ENCODE measurements at regions not wholly inside any gene's neighbourhood (a gene's known extent, or its start where the extent isn't known, plus 50 kb on each side); places are given as distances from the start of the nearest gene placed in this dataset.

- H3K4me3 ChIP-seq (ENCODE audit: low read depth, low read length) = no peak overlapping the region
- TF ChIP-seq CTCF (IDR thresholded peaks at IDR 0.05; ENCODE audit: borderline replicate concordance, insufficient read depth, low read depth, low read length) = no peak
These were observed 1217.7 kb downstream of the PCDH19 start for GRCh38 chrX:99192421-99192820.

GRCh38 chrX:99184153-99184552, 1225.9 kb downstream of the PCDH19 start:
- no peak for TF ChIP-seq CTCF (IDR thresholded peaks at IDR 0.05; ENCODE audit: borderline replicate concordance, insufficient read depth, low read depth, low read length)
- H3K4me3 ChIP-seq (ENCODE audit: low read depth, low read length) = no peak overlapping the region

- no peak for TF ChIP-seq CTCF (IDR thresholded peaks at IDR 0.05; ENCODE audit: borderline replicate concordance, insufficient read depth, low read depth, low read length)
- H3K4me3 ChIP-seq (ENCODE audit: low read depth, low read length) = no peak overlapping the region
These were observed 1237.1 kb downstream of the PCDH19 start for GRCh38 chrX:99172958-99173357.

GRCh38 chrX:99142745-99143144, 1267.3 kb downstream of the PCDH19 start:
- no peak for TF ChIP-seq CTCF (IDR thresholded peaks at IDR 0.05; ENCODE audit: borderline replicate concordance, insufficient read depth, low read depth, low read length)
- no peak overlapping the region for H3K4me3 ChIP-seq (ENCODE audit: low read depth, low read length)

GRCh38 chrX:99137488-99137887, 1272.6 kb downstream of the PCDH19 start:
- H3K4me3 ChIP-seq (ENCODE audit: low read depth, low read length) = no peak overlapping the region
- no peak for TF ChIP-seq CTCF (IDR thresholded peaks at IDR 0.05; ENCODE audit: borderline replicate concordance, insufficient read depth, low read depth, low read length)

- H3K4me3 ChIP-seq (ENCODE audit: low read depth, low read length) = no peak overlapping the region
- no peak for TF ChIP-seq CTCF (IDR thresholded peaks at IDR 0.05; ENCODE audit: borderline replicate concordance, insufficient read depth, low read depth, low read length)
These were observed 1293.1 kb downstream of the PCDH19 start for GRCh38 chrX:99117011-99117410.

- no peak overlapping the region for H3K4me3 ChIP-seq (ENCODE audit: low read depth, low read length)
- TF ChIP-seq CTCF (IDR thresholded peaks at IDR 0.05; ENCODE audit: borderline replicate concordance, insufficient read depth, low read depth, low read length) = no peak
These were observed 1314.0 kb downstream of the PCDH19 start for GRCh38 chrX:99095965-99096635.

All from GM12875 (cell line).